NCI-H1930 (cell line): ENCODE measurements at regions not wholly inside any gene's neighbourhood (a gene's known extent, or its start where the extent isn't known, plus 50 kb on each side); places are given as distances from the start of the nearest gene placed in this dataset.
"Not testable (repeated sequence)": the region's sequence is repeated elsewhere in the genome, so short reads cannot be mapped to it uniquely, and the experiment has no call there.

ENCODE experiments used
- DNase-seq, 2 experiments: peaks; one replicate each; lab custom pipeline; 2025; lab: John Stamatoyannopoulos, UW

- no peak for DNase-seq
Observed at GRCh38 chr14:99995700-99996356, 69.4 kb upstream of the EVL start.

GRCh38 chr14:99996951-99997571 is 68.2 kb upstream of the EVL start:
- DNase-seq, result no peak

- DNase-seq, result not testable (repeated sequence)
Observed at GRCh38 chr14:100000398-100000797, 64.8 kb upstream of the EVL start.

- DNase-seq, result no peak
Observed at GRCh38 chr14:100004392-100004791, 60.8 kb upstream of the EVL start.

- no peak for DNase-seq
Observed at GRCh38 chr14:100007254-100007653, 58.0 kb upstream of the EVL start.

- DNase-seq, result not testable (repeated sequence)
Observed at GRCh38 chr14:100009802-100010201, 55.4 kb upstream of the EVL start.

- DNase-seq, result peak; percentile 68 to 70
Observed at GRCh38 chr14:100010679-100011078, 54.5 kb upstream of the EVL start.

GRCh38 chr14:100011628-100012325 is 53.4 kb upstream of the EVL start:
- peak; percentile 29 to 32 for DNase-seq

- DNase-seq, result peak; percentile 79 to 86
Observed at GRCh38 chr14:100012478-100013327, 52.5 kb upstream of the EVL start.

- DNase-seq, result no peak
Observed at GRCh38 chr14:100015251-100015655, 50.0 kb upstream of the EVL start.
